A673 (cell line): ENCODE measurements at regions not wholly inside any gene's neighbourhood (a gene's known extent, or its start where the extent isn't known, plus 50 kb on each side); places are given as distances from the start of the nearest gene placed in this dataset.

Experiments used
- BruUV-seq: library from RNA; stranded (reverse); fragments of 400-500 nt; replicated peaks from 2 replicates; lab custom pipeline; 2021; lab: Mats Ljungman, UMichigan
- CTCF ChIA-PET: fragments of 300-600 bp; sonication (Branson Sonifier 250); formaldehyde crosslinking; loops from one replicate; lab custom pipeline; 2022; ENCODE audit warnings: antibody characterized with exemption; lab: Charles Lee
- POLR2A ChIA-PET: fragments of 300-600 bp; sonication (Branson Sonifier 250); formaldehyde crosslinking; loops from one replicate; lab custom pipeline; 2022; ENCODE audit warnings: antibody characterized with exemption; ENCODE audit not compliant: low non-redundant PET; lab: Charles Lee
- DNase-seq: peaks from one replicate; pipeline ENCODE4 v3.0.0-alpha.2; 2015; ENCODE audit warnings: low spot score
- H3K27ac ChIP-seq: fragments of 200-600 bp; sonication (generic); 2 replicates; pipeline ENCODE4 v1.5.1; 2016; ENCODE audit warnings: mixed run types, low read depth, mild to moderate bottlenecking, mixed read lengths, antibody characterized with exemption, low read length; ENCODE audit not compliant: poor library complexity, severe bottlenecking
- H3K27me3 ChIP-seq: fragments of 200-600 bp; sonication (generic); replicated peaks from 2 replicates; pipeline ENCODE4 v1.6.1; 2017; ENCODE audit warnings: mixed run types, low read depth, mild to moderate bottlenecking, mixed read lengths, antibody characterized with exemption, low read length; ENCODE audit not compliant: insufficient read depth, poor library complexity
- H3K36me3 ChIP-seq: fragments of 200-600 bp; sonication (generic); 2 replicates; pipeline ENCODE4 v1.6.1; 2016; ENCODE audit warnings: mixed run types, mild to moderate bottlenecking, mixed read lengths, antibody characterized with exemption, low read length; ENCODE audit not compliant: insufficient read depth, poor library complexity, severe bottlenecking
- H3K4me1 ChIP-seq: fragments of 200-600 bp; sonication (generic); 2 replicates; pipeline ENCODE4 v1.6.1; 2017; ENCODE audit warnings: mixed run types, mild to moderate bottlenecking, mixed read lengths, antibody characterized with exemption, low read length; ENCODE audit not compliant: insufficient read depth, poor library complexity, severe bottlenecking
- H3K4me3 ChIP-seq: fragments of 200-600 bp; sonication (generic); 2 replicates; pipeline ENCODE4 v1.5.1; 2016; ENCODE audit warnings: low read depth, mixed run types, mild to moderate bottlenecking, mixed read lengths, low read length; ENCODE audit not compliant: poor library complexity, severe bottlenecking
- H3K9me3 ChIP-seq: fragments of 200-600 bp; sonication (generic); 2 replicates; pipeline ENCODE4 v1.6.1; 2016; ENCODE audit warnings: mixed run types, low read depth, mild to moderate bottlenecking, mixed read lengths, antibody characterized with exemption, low read length; ENCODE audit not compliant: poor library complexity, severe bottlenecking
- CTCF ChIP-seq: fragments of 300-800, 200-600 bp; sonication (generic); conservative IDR thresholded peaks from 2 replicates; pipeline ENCODE4 v1.5.1; 2017; ENCODE audit warnings: low read depth, mild to moderate bottlenecking, antibody characterized with exemption, low read length, moderate library complexity, mixed read lengths
- EZH2 ChIP-seq: fragments of 200-600 bp; sonication (generic); IDR thresholded peaks from 2 replicates; pipeline ENCODE4 v1.6.1; 2017; ENCODE audit warnings: borderline replicate concordance, low read depth, mild to moderate bottlenecking, mixed read lengths, antibody characterized with exemption, low read length; ENCODE audit not compliant: poor library complexity, severe bottlenecking
- intact Hi-C: fragments of 100-400 bp; cut with micrococcal nuclease; formaldehyde crosslinking; loops from one replicate; pipeline ENCODE4 v1.10.0; 2022; ENCODE audit not compliant: unreplicated experiment

GRCh38 chr6:134506162-134506561, 188.2 kb upstream of the SGK1 start:
- BruUV-seq, result no TSS peak
- DNase-seq, result no peak
- ChIA-PET POLR2A (no interaction called here), CTCF (no interaction called here)
- Histone ChIP-seq H3K27ac (no peak overlapping the region), H3K36me3 (no peaks in the 10 kb centered on the region), H3K27me3 (no peaks in the 10 kb centered on the region), H3K4me1 (peaks cover 26% of the 10 kb centered on the region), H3K9me3 (no peaks in the 10 kb centered on the region), H3K4me3 (no peak overlapping the region)
- intact Hi-C loops, result no loop called here
- TF ChIP-seq CTCF, result no peak
- TF ChIP-seq EZH2, result no peak

GRCh38 chr6:134503585-134504281, 185.8 kb upstream of the SGK1 start:
- BruUV-seq, result no TSS peak
- no peak overlapping the region for H3K4me3 ChIP-seq
- no peak for TF ChIP-seq CTCF
- no peak for TF ChIP-seq EZH2
- peaks cover 15% of the 10 kb centered on the region for H3K4me1 ChIP-seq
- no peaks in the 10 kb centered on the region for H3K27me3 ChIP-seq
- H3K9me3 ChIP-seq, result no peaks in the 10 kb centered on the region
- H3K27ac ChIP-seq, result no peak overlapping the region
- intact Hi-C loops, result no loop called here
- peak; percentile 41 for DNase-seq
- POLR2A ChIA-PET, result no interaction called here
- H3K36me3 ChIP-seq, result no peaks in the 10 kb centered on the region
- CTCF ChIA-PET, result no interaction called here

- H3K4me1 ChIP-seq, result peaks cover 15% of the 10 kb centered on the region
- no peaks in the 10 kb centered on the region for H3K27me3 ChIP-seq
- intact Hi-C loops, result no loop called here
- no peaks in the 10 kb centered on the region for H3K36me3 ChIP-seq
- H3K27ac ChIP-seq, result no peak overlapping the region
- no peak for TF ChIP-seq CTCF
- no peak overlapping the region for H3K4me3 ChIP-seq
- ChIA-PET CTCF (no interaction called here), POLR2A (interaction anchor here (0.6 kb wide), 1 partner anchor 378 kb away, joined by 3 read pairs; no protein-coding TSS in a partner anchor)
- H3K9me3 ChIP-seq, result no peaks in the 10 kb centered on the region
- no peak for DNase-seq
- BruUV-seq, result no TSS peak
Measured at GRCh38 chr6:134502614-134503549, 185.0 kb upstream of the SGK1 start.
